T-helper 2 cell treated with Interferon-gamma antibody and Interleukin-4, amounts not matched to agents 5 μg/mL and 100 μg/mL, for 36 hours (primary cell): ENCODE measurements at regions not wholly inside any gene's neighbourhood (a gene's known extent, or its start where the extent isn't known, plus 50 kb on each side); places are given as distances from the start of the nearest gene placed in this dataset.
A peak's percentile ranks its signal among the peaks of the same experiment; 100 is the strongest.

ENCODE experiments used
- DNase-seq: peaks from one replicate; pipeline ENCODE4 v3.0.0; 2021; ENCODE audit warnings: low spot score
- H3K27ac Mint-ChIP-seq: one replicate; pipeline ENCODE4 v1.8.0; 2021; ENCODE audit warnings: mild to moderate bottlenecking, mixed read lengths
- H3K27me3 Mint-ChIP-seq: one replicate; pipeline ENCODE4 v1.8.0; 2021; ENCODE audit warnings: low read depth, mixed read lengths
- H3K36me3 Mint-ChIP-seq: one replicate; pipeline ENCODE4 v1.8.0; 2021; ENCODE audit warnings: low read depth, mixed read lengths
- H3K4me1 Mint-ChIP-seq: one replicate; pipeline ENCODE4 v1.8.0; 2021; ENCODE audit warnings: low read depth, mixed read lengths
- H3K4me3 Mint-ChIP-seq: one replicate; pipeline ENCODE4 v1.8.0; 2022; ENCODE audit warnings: mild to moderate bottlenecking, moderate library complexity, mixed read lengths
- H3K9me3 Mint-ChIP-seq: one replicate; pipeline ENCODE4 v1.8.0; 2021; ENCODE audit warnings: mixed read lengths

- Mint-ChIP-seq H3K27me3 (no peaks in the 10 kb centered on the region), H3K27ac (peak overlapping the region; percentile 67), H3K4me3 (peak overlapping the region; percentile 87), H3K36me3 (no peaks in the 10 kb centered on the region), H3K4me1 (peaks cover 3% of the 10 kb centered on the region), H3K9me3 (no peaks in the 10 kb centered on the region)
- DNase-seq = peak; percentile 30
These were observed 775.6 kb downstream of the BRD1 start for GRCh38 chr22:49052023-49052538.

- no peaks in the 10 kb centered on the region for H3K36me3 Mint-ChIP-seq
- no peaks in the 10 kb centered on the region for H3K27me3 Mint-ChIP-seq
- peaks cover 3% of the 10 kb centered on the region for H3K4me1 Mint-ChIP-seq
- H3K9me3 Mint-ChIP-seq = no peaks in the 10 kb centered on the region
- H3K4me3 Mint-ChIP-seq = peak overlapping the region; percentile 87
- no peak overlapping the region for H3K27ac Mint-ChIP-seq
- no peak for DNase-seq
These were observed 776.1 kb downstream of the BRD1 start for GRCh38 chr22:49051491-49052022.

- Mint-ChIP-seq H3K9me3 (no peaks in the 10 kb centered on the region), H3K27ac (no peak overlapping the region), H3K27me3 (no peaks in the 10 kb centered on the region), H3K4me3 (no peak overlapping the region), H3K4me1 (peaks cover 3% of the 10 kb centered on the region), H3K36me3 (no peaks in the 10 kb centered on the region)
- DNase-seq = no peak
These were observed 778.0 kb downstream of the BRD1 start for GRCh38 chr22:49049691-49050090.

GRCh38 chr22:49048591-49048990, 779.1 kb downstream of the BRD1 start:
- Mint-ChIP-seq H3K9me3 (no peaks in the 10 kb centered on the region), H3K4me1 (peaks cover 3% of the 10 kb centered on the region), H3K27me3 (no peaks in the 10 kb centered on the region), H3K36me3 (no peaks in the 10 kb centered on the region), H3K4me3 (no peak overlapping the region), H3K27ac (no peak overlapping the region)
- no peak for DNase-seq

GRCh38 chr22:49047447-49047846, 780.2 kb downstream of the BRD1 start:
- Mint-ChIP-seq H3K27ac (no peak overlapping the region), H3K4me3 (no peak overlapping the region), H3K36me3 (no peaks in the 10 kb centered on the region), H3K9me3 (no peaks in the 10 kb centered on the region), H3K27me3 (no peaks in the 10 kb centered on the region), H3K4me1 (peaks cover 3% of the 10 kb centered on the region)
- no peak for DNase-seq

GRCh38 chr22:49046546-49047361, 780.9 kb downstream of the BRD1 start:
- peaks cover 3% of the 10 kb centered on the region for H3K4me1 Mint-ChIP-seq
- H3K36me3 Mint-ChIP-seq = no peaks in the 10 kb centered on the region
- no peak overlapping the region for H3K4me3 Mint-ChIP-seq
- no peaks in the 10 kb centered on the region for H3K9me3 Mint-ChIP-seq
- DNase-seq = no peak
- H3K27ac Mint-ChIP-seq = no peak overlapping the region
- no peaks in the 10 kb centered on the region for H3K27me3 Mint-ChIP-seq

GRCh38 chr22:49046000-49046545, 781.6 kb downstream of the BRD1 start:
- Mint-ChIP-seq H3K27me3 (no peaks in the 10 kb centered on the region), H3K9me3 (no peaks in the 10 kb centered on the region), H3K36me3 (no peaks in the 10 kb centered on the region), H3K27ac (no peak overlapping the region), H3K4me1 (peaks cover 3% of the 10 kb centered on the region), H3K4me3 (no peak overlapping the region)
- DNase-seq = no peak

GRCh38 chr22:49045276-49045675, 782.4 kb downstream of the BRD1 start:
- no peaks in the 10 kb centered on the region for H3K27me3 Mint-ChIP-seq

GRCh38 chr22:49044776-49045175, 782.9 kb downstream of the BRD1 start:
- H3K4me3 Mint-ChIP-seq = no peak overlapping the region
- no peaks in the 10 kb centered on the region for H3K9me3 Mint-ChIP-seq

More at GRCh38 chr22:49045276-49045675, 782.4 kb downstream of the BRD1 start:
- H3K9me3 Mint-ChIP-seq = no peaks in the 10 kb centered on the region
- no peaks in the 10 kb centered on the region for H3K36me3 Mint-ChIP-seq
- peaks cover 3% of the 10 kb centered on the region for H3K4me1 Mint-ChIP-seq
- H3K4me3 Mint-ChIP-seq = no peak overlapping the region
- no peak for DNase-seq
- no peak overlapping the region for H3K27ac Mint-ChIP-seq

GRCh38 chr22:49044091-49044490, 783.6 kb downstream of the BRD1 start:
- H3K9me3 Mint-ChIP-seq = no peaks in the 10 kb centered on the region
- no peaks in the 10 kb centered on the region for H3K4me1 Mint-ChIP-seq
- H3K36me3 Mint-ChIP-seq = no peaks in the 10 kb centered on the region
- H3K27me3 Mint-ChIP-seq = no peaks in the 10 kb centered on the region
- no peak for DNase-seq
- H3K4me3 Mint-ChIP-seq = no peak overlapping the region
- H3K27ac Mint-ChIP-seq = no peak overlapping the region

More at GRCh38 chr22:49044776-49045175, 782.9 kb downstream of the BRD1 start:
- Mint-ChIP-seq H3K36me3 (no peaks in the 10 kb centered on the region), H3K27me3 (no peaks in the 10 kb centered on the region), H3K4me1 (peaks cover 2% of the 10 kb centered on the region), H3K27ac (no peak overlapping the region)
- no peak for DNase-seq

GRCh38 chr22:49042877-49043859, 784.5 kb downstream of the BRD1 start:
- DNase-seq = no peak
- Mint-ChIP-seq H3K27ac (no peak overlapping the region), H3K36me3 (no peaks in the 10 kb centered on the region), H3K4me1 (no peaks in the 10 kb centered on the region), H3K27me3 (no peaks in the 10 kb centered on the region), H3K4me3 (no peak overlapping the region), H3K9me3 (no peaks in the 10 kb centered on the region)

GRCh38 chr22:49042066-49042465, 785.6 kb downstream of the BRD1 start:
- Mint-ChIP-seq H3K27ac (no peak overlapping the region), H3K4me1 (no peaks in the 10 kb centered on the region), H3K36me3 (no peaks in the 10 kb centered on the region), H3K27me3 (no peaks in the 10 kb centered on the region), H3K4me3 (no peak overlapping the region), H3K9me3 (no peaks in the 10 kb centered on the region)
- no peak for DNase-seq

GRCh38 chr22:49040754-49041467, 786.8 kb downstream of the BRD1 start:
- no peak overlapping the region for H3K27ac Mint-ChIP-seq
- H3K27me3 Mint-ChIP-seq = no peaks in the 10 kb centered on the region
- H3K9me3 Mint-ChIP-seq = peaks cover 5% of the 10 kb centered on the region
- no peak for DNase-seq
- H3K4me1 Mint-ChIP-seq = no peaks in the 10 kb centered on the region
- no peak overlapping the region for H3K4me3 Mint-ChIP-seq
- no peaks in the 10 kb centered on the region for H3K36me3 Mint-ChIP-seq
